Peyer's patch (tissue), 4 donors: ENCODE measurements at regions not wholly inside any gene's neighbourhood (a gene's known extent, or its start where the extent isn't known, plus 50 kb on each side); places are given as distances from the start of the nearest gene placed in this dataset.

Experiments used
- CTCF ChIP-seq, 6 experiments: fragments of 450-650 bp in 4 of 6; fragments of 200-600 bp in 2 of 6; sonication (generic) in 1 of 6; IDR thresholded peaks; one replicate each; pipeline ENCODE4 v1.5.1; 2017 to 2019; ENCODE audit warnings: antibody characterized with exemption in 6 of 6, mild to moderate bottlenecking in 3 of 6, moderate library complexity in 1 of 6
- POLR2A ChIP-seq, 2 donors: fragments of 450-650 bp; IDR thresholded peaks; one replicate each; pipeline ENCODE4 v1.5.1; 2017; ENCODE audit warnings: antibody characterized with exemption in 2 of 2, mild to moderate bottlenecking in 2 of 2, moderate library complexity in 2 of 2

GRCh38 chr15:88316586-88316985, 60.0 kb upstream of the NTRK3 start:
- TF ChIP-seq CTCF (IDR thresholded peaks at IDR 0.05), result no peak
- TF ChIP-seq POLR2A (IDR thresholded peaks at IDR 0.05), result no peak
